ENCODE measurements at regions not wholly inside any gene's neighbourhood (a gene's known extent, or its start where the extent isn't known, plus 50 kb on each side); places are given as distances from the start of the nearest gene placed in this dataset.

DNA sequence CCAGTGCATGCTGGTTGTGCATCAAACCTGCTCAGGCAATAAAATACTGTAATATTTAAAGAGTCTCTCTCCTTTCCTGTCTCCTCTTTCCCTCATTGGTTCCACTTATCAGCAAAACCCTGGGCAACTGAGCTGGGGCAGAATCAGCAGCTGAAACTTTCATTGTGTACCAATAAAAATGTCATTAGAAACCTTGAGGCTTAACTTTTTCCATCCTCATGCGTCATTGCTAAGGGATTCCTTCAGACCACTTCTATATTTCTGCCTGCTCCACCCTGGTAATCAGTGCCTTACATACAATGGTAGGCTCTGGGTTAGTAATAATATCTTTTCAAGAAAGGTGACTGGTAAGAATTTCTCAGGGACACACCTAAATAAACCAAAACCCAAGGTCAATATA, 880.3 kb downstream of the RPA4 start:
- TF ChIP-seq NFE2L2 (IDR thresholded peaks at IDR 0.05; ENCODE audit: low read depth, low read length) (no peak), RAD21 (IDR thresholded peaks at IDR 0.05; ENCODE audit: low read length) (no peak), MAFK (IDR thresholded peaks at IDR 0.05; ENCODE audit: low read depth, low read length) (no peak), POLR2A (IDR thresholded peaks at IDR 0.05; ENCODE audit: low read depth, low read length) (no peak), ELK1 (IDR thresholded peaks at IDR 0.05; ENCODE audit: borderline replicate concordance, low read depth, low read length) (no peak), FOS (IDR thresholded peaks at IDR 0.05; ENCODE audit: low read depth, low read length) (no peak), MXI1 (IDR thresholded peaks at IDR 0.05; ENCODE audit: borderline replicate concordance, low read depth, low read length) (no peak), USF2 (IDR thresholded peaks at IDR 0.05; ENCODE audit: low read depth, low read length) (no peak), CTCF (conservative IDR thresholded peaks at IDR 0.05; ENCODE audit: low read depth, low read length) (no peak), RFX5 (IDR thresholded peaks at IDR 0.05; ENCODE audit: low read depth, low read length) (no peak), MAZ (IDR thresholded peaks at IDR 0.05; ENCODE audit: borderline replicate concordance, low read depth, low read length) (no peak), BHLHE40 (IDR thresholded peaks at IDR 0.05; ENCODE audit: low read depth, low read length) (no peak), SMC3 (IDR thresholded peaks at IDR 0.05; ENCODE audit: low read depth, low read length) (no peak), CHD1 (IDR thresholded peaks at IDR 0.05; ENCODE audit: low read depth, low read length) (no peak)
- Histone ChIP-seq H3K27ac (ENCODE audit: insufficient read depth, low read length) (no peak overlapping the region), H3K9me3 (ENCODE audit: control insufficient read depth, insufficient read depth, low read length) (no peaks in the 10 kb centered on the region), H2AK9ac (replicated peaks; ENCODE audit: low read depth, low read length, poor library complexity) (no peak overlapping the region), H2AFZ (replicated peaks; ENCODE audit: low read length, poor library complexity) (no peak overlapping the region), H4K5ac (ENCODE audit: low read depth, low read length) (no peak overlapping the region), H2BK15ac (ENCODE audit: low read depth, low read length) (no peak overlapping the region), H3K56ac (ENCODE audit: extremely low read depth, insufficient read depth, low read length) (no peak overlapping the region), H2AK5ac (ENCODE audit: low read depth, low read length) (no peak overlapping the region), H3K4ac (ENCODE audit: low read depth, low read length) (no peak overlapping the region), H3K4me2 (ENCODE audit: low read depth, low read length) (no peak overlapping the region), H2BK120ac (ENCODE audit: low read depth, low read length) (no peak overlapping the region), H3K4me1 (ENCODE audit: control insufficient read depth, insufficient read depth, low read length) (no peaks in the 10 kb centered on the region), H3K79me1 (ENCODE audit: low read depth in 1 of 2, low read length in 2 of 2) (no peaks in the 10 kb centered on the region), H2BK5ac (ENCODE audit: low read depth, low read length, poor library complexity, severe bottlenecking) (no peak overlapping the region), H2BK20ac (ENCODE audit: low read depth, low read length) (no peak overlapping the region), H3K36me3 (ENCODE audit: control insufficient read depth, insufficient read depth, low read length) (no peaks in the 10 kb centered on the region), H4K20me1 (ENCODE audit: insufficient read depth, low read length) (no peaks in the 10 kb centered on the region), H4K91ac (ENCODE audit: insufficient read depth, low read depth, low read length) (no peak overlapping the region), H3K27me3 (ENCODE audit: control insufficient read depth, insufficient read depth, low read length) (peaks cover 2% of the 10 kb centered on the region), H4K8ac (ENCODE audit: low read depth in 2 of 2, low read length in 2 of 2) (no peak overlapping the region), H3K4me3 (ENCODE audit: insufficient read depth, low read depth, low read length) (no peak overlapping the region), H3K23ac (ENCODE audit: low read depth, low read length) (no peak overlapping the region), H3K9ac (ENCODE audit: low read depth, low read length) (no peak overlapping the region), H3K9me1 (ENCODE audit: insufficient read depth, low read length) (no peaks in the 10 kb centered on the region), H3K18ac (ENCODE audit: low read depth, low read length) (no peak overlapping the region), H3K14ac (replicated peaks; ENCODE audit: low read depth, low read length) (no peak overlapping the region)
- dilution Hi-C loops (cut with HindIII; ENCODE audit: low sequenced_read_pairs, unreplicated experiment) (no loop called here), intact Hi-C loops (cut with micrococcal nuclease) (no loop called here), in situ Hi-C loops (cut with MboI; ENCODE audit: low sequenced_read_pairs) (no loop called here)
- BruUV-seq (replicated peaks), result no TSS peak
- WGBS, 2 experiments (ENCODE audit: extremely low coverage in 2 of 2, insufficient read length in 1 of 2), result no CpG with 5 or more reads among the region's 1 CpG
- ATAC-seq (ENCODE audit: low read depth) (no peak), DNase-seq (no peak)
- CTCF ChIA-PET, result no interaction called here
- POLR2A ChIA-PET (ENCODE audit: unreplicated experiment), result no interaction called here
